ENCODE measurements at regions not wholly inside any gene's neighbourhood (a gene's known extent, or its start where the extent isn't known, plus 50 kb on each side); places are given as distances from the start of the nearest gene placed in this dataset.

GRCh38 chr9:119773823-119774222 is 404.6 kb upstream of the BRINP1 start:
- TF ChIP-seq POLR2AphosphoS5 (IDR thresholded peaks at IDR 0.05) (no peak), POLR2A (IDR thresholded peaks at IDR 0.05) (no peak)
